Stimulated activated effector memory CD8-positive, alpha-beta T cell treated with anti-CD3 and anti-CD28 coated beads, Interleukin-12 subunit alpha, Interleukin-12 subunit beta, amount 100 ng/mL, for 72 hours (primary cell): ENCODE measurements at regions not wholly inside any gene's neighbourhood (a gene's known extent, or its start where the extent isn't known, plus 50 kb on each side); places are given as distances from the start of the nearest gene placed in this dataset.
"Not testable (repeated sequence)": the region's sequence is repeated elsewhere in the genome, so short reads cannot be mapped to it uniquely, and the experiment has no call there.

Experiments
- ATAC-seq: fragments of 150-1000 bp; cut with Tn5 transposase; 2 replicates; pipeline ENCODE4 v1.10.0; 2021
- DNase-seq, 2 donors: peaks; one replicate each; pipeline ENCODE4 v3.0.0; 2021 to 2022; ENCODE audit warnings: low spot score in 2 of 2
- H3K27ac Mint-ChIP-seq: one replicate; pipeline ENCODE4 v1.8.0; 2022; ENCODE audit warnings: mild to moderate bottlenecking, mixed read lengths
- H3K36me3 Mint-ChIP-seq: one replicate; pipeline ENCODE4 v1.8.0; 2022; ENCODE audit warnings: mild to moderate bottlenecking, mixed read lengths
- H3K4me1 Mint-ChIP-seq: one replicate; pipeline ENCODE4 v1.8.0; 2022; ENCODE audit warnings: mixed read lengths
- H3K4me3 Mint-ChIP-seq: one replicate; pipeline ENCODE4 v1.8.0; 2022; ENCODE audit warnings: mild to moderate bottlenecking, mixed read lengths
- H3K9me3 Mint-ChIP-seq: one replicate; pipeline ENCODE4 v1.8.0; 2022; ENCODE audit warnings: mixed read lengths

- H3K36me3 Mint-ChIP-seq, result no peaks in the 10 kb centered on the region
- H3K27ac Mint-ChIP-seq, result no peak overlapping the region
- no peak overlapping the region for H3K4me3 Mint-ChIP-seq
- H3K4me1 Mint-ChIP-seq, result no peaks in the 10 kb centered on the region
- peaks cover 5% of the 10 kb centered on the region for H3K9me3 Mint-ChIP-seq
- no peak for ATAC-seq
- DNase-seq, result no peak
These were observed 350.9 kb downstream of the ANKRD30A start for GRCh38 chr10:37476285-37476684.

- DNase-seq (no peak), ATAC-seq (no peak)
- Mint-ChIP-seq H3K4me3 (no peak overlapping the region), H3K27ac (no peak overlapping the region), H3K9me3 (peaks cover 8% of the 10 kb centered on the region), H3K4me1 (no peaks in the 10 kb centered on the region), H3K36me3 (no peaks in the 10 kb centered on the region)
These were observed 349.2 kb downstream of the ANKRD30A start for GRCh38 chr10:37474645-37475044.

- H3K4me1 Mint-ChIP-seq, result no peaks in the 10 kb centered on the region
- H3K27ac Mint-ChIP-seq, result no peak overlapping the region
- H3K36me3 Mint-ChIP-seq, result no peaks in the 10 kb centered on the region
- H3K9me3 Mint-ChIP-seq, result peaks cover 8% of the 10 kb centered on the region
- ATAC-seq (no peak), DNase-seq (no peak)
- no peak overlapping the region for H3K4me3 Mint-ChIP-seq
These were observed 348.5 kb downstream of the ANKRD30A start for GRCh38 chr10:37473906-37474305.

GRCh38 chr10:37467246-37467645, 341.8 kb downstream of the ANKRD30A start:
- no peak for ATAC-seq

GRCh38 chr10:37456456-37456855, 331.1 kb downstream of the ANKRD30A start:
- DNase-seq (no peak), ATAC-seq (no peak)
- Mint-ChIP-seq H3K36me3 (no peaks in the 10 kb centered on the region), H3K9me3 (peaks cover 5% of the 10 kb centered on the region), H3K27ac (no peak overlapping the region), H3K4me3 (no peak overlapping the region), H3K4me1 (no peaks in the 10 kb centered on the region)

More at GRCh38 chr10:37467246-37467645, 341.8 kb downstream of the ANKRD30A start:
- no peak for DNase-seq
- Mint-ChIP-seq H3K36me3 (no peaks in the 10 kb centered on the region), H3K4me1 (no peaks in the 10 kb centered on the region), H3K27ac (no peak overlapping the region), H3K4me3 (no peak overlapping the region), H3K9me3 (peaks cover 6% of the 10 kb centered on the region)

GRCh38 chr10:37448161-37448560, 322.8 kb downstream of the ANKRD30A start:
- Mint-ChIP-seq H3K4me3 (no peak overlapping the region), H3K9me3 (peaks cover 13% of the 10 kb centered on the region), H3K4me1 (no peaks in the 10 kb centered on the region), H3K27ac (no peak overlapping the region), H3K36me3 (no peaks in the 10 kb centered on the region)
- no peak for ATAC-seq
- no peak for DNase-seq

GRCh38 chr10:37442882-37443281, 317.5 kb downstream of the ANKRD30A start:
- Mint-ChIP-seq H3K4me1 (no peaks in the 10 kb centered on the region), H3K27ac (no peak overlapping the region), H3K36me3 (no peaks in the 10 kb centered on the region), H3K9me3 (peaks cover 8% of the 10 kb centered on the region), H3K4me3 (no peak overlapping the region)
- no peak for ATAC-seq
- DNase-seq, result no peak

- ATAC-seq, H3K36me3 Mint-ChIP-seq, H3K27ac Mint-ChIP-seq, H3K9me3 Mint-ChIP-seq, DNase-seq, H3K4me3 Mint-ChIP-seq, H3K4me1 Mint-ChIP-seq: not testable (repeated sequence)
These were observed 315.8 kb downstream of the ANKRD30A start for GRCh38 chr10:37441224-37441623.

- DNase-seq (no peak), ATAC-seq (no peak)
- H3K27ac Mint-ChIP-seq, result no peak overlapping the region
- H3K9me3 Mint-ChIP-seq, result peaks cover 4% of the 10 kb centered on the region
- H3K36me3 Mint-ChIP-seq, result no peaks in the 10 kb centered on the region
- H3K4me3 Mint-ChIP-seq, result no peak overlapping the region
- no peaks in the 10 kb centered on the region for H3K4me1 Mint-ChIP-seq
These were observed 314.4 kb downstream of the ANKRD30A start for GRCh38 chr10:37439826-37440225.

- DNase-seq (no peak), ATAC-seq (no peak)
- peaks cover 8% of the 10 kb centered on the region for H3K9me3 Mint-ChIP-seq
- no peaks in the 10 kb centered on the region for H3K4me1 Mint-ChIP-seq
- no peak overlapping the region for H3K4me3 Mint-ChIP-seq
- no peak overlapping the region for H3K27ac Mint-ChIP-seq
- no peaks in the 10 kb centered on the region for H3K36me3 Mint-ChIP-seq
These were observed 311.0 kb downstream of the ANKRD30A start for GRCh38 chr10:37436357-37436756.

GRCh38 chr10:37434091-37434490, 308.7 kb downstream of the ANKRD30A start:
- H3K36me3 Mint-ChIP-seq, result no peaks in the 10 kb centered on the region
- no peaks in the 10 kb centered on the region for H3K4me1 Mint-ChIP-seq
- DNase-seq (no peak), ATAC-seq (no peak)
- no peak overlapping the region for H3K4me3 Mint-ChIP-seq
- H3K27ac Mint-ChIP-seq, result no peak overlapping the region
- peaks cover 8% of the 10 kb centered on the region for H3K9me3 Mint-ChIP-seq
